GM19455 (cell line): ENCODE measurements at regions not wholly inside any gene's neighbourhood (a gene's known extent, or its start where the extent isn't known, plus 50 kb on each side); places are given as distances from the start of the nearest gene placed in this dataset.
"Not testable (repeated sequence)": the region's sequence is repeated elsewhere in the genome, so short reads cannot be mapped to it uniquely, and the experiment has no call there.

ENCODE experiments used
- ATAC-seq: cut with Tn5 transposase; IDR thresholded peaks from one replicate; pipeline ENCODE4 v1.9.1; 2021; ENCODE audit not compliant: unreplicated experiment

DNA sequence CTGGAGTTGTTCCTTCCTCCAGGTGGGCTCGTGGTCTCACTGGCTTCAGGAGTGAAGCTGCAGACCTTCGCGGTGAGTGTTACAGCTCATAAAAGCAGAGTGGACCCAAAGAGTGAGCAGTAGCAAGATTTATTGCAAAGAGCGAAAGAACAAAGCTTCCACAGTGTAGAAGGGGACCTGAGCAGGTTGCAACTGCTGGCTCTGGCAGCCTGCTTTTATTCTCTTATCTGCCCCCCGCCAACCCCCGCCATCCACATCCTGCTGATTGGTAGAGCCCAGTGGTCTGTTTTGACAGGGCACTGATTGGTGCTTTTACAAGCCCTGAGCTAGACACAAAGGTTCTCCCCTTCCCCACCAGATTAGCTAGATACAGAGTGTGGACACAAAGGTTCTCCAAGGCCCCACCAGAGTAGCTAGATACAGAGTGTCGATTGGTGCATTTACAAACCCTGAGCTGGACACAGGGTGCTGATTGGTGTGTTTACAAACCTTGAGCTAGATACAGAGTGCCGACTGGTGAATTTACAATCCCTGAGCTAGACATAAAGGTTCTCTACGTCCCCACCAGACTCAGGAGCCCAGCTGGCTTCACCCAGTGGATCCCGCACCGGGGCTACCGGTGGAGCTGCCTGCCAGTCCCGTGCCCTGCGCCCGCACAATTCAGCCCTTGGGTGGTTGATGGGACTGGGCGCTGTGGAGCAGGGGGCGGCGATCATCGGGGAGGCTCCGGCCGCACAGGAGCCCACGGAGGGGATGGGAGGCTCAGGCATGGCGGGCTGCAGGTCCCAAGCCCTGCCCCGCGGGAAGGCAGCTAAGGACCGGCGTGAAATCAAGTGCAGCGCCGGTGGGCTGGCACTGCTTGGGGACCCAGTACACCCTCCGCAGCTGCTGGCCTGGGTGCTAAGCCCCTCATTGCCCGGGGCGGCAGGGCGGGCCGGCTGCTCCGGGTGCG, 999.5 kb upstream of the SPRY2 start:
- not testable (repeated sequence) for ATAC-seq

DNA sequence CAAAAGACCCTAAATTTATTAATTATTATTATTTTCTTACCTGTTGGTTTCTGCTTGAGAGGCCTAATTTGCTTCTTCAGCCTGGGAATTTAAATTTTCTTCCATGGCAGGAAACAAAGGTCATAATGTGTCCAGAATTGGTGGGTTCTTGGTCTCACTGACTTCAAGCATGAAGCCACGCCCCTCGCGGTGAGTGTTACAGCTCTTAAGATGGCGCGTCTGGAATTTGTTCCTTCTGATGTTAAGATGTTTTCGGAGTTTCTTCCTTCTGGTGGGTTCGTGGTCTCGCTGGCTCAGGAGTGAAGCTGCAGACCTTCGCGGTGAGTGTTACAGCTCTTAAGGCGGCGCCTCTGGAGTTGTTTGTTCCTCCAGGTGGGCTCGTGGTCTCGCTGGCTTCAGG, 998.7 kb upstream of the SPRY2 start:
- not testable (repeated sequence) for ATAC-seq

GRCh38 chr13:81334481-81334880, 993.6 kb upstream of the SPRY2 start:
- ATAC-seq, result no peak

- no peak for ATAC-seq
These were observed 986.0 kb upstream of the SPRY2 start for GRCh38 chr13:81326913-81327312.

DNA sequence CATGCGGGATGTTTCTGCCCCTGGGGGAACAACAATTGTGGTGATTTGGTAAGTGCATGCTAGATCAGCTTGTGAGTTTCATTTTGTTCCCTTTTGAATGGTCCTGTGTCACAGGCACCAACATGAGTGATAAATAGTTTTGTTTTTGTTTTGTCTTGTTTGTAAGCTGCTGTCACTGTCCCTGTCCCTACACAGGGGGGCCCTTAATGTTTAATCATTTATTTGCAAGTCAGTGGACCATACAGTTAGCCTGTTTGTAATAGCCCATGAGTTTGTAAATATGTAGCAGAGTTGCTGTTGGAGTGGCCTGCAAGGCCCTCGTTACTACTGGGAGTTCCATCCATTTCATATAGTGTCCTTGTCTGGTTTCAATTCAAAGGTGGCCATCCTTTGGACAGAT, 979.6 kb upstream of the SPRY2 start:
- no peak for ATAC-seq

GRCh38 chr13:81319351-81319750, 978.4 kb upstream of the SPRY2 start:
- no peak for ATAC-seq

GRCh38 chr13:81318231-81319019, 977.5 kb upstream of the SPRY2 start:
- no peak for ATAC-seq

DNA sequence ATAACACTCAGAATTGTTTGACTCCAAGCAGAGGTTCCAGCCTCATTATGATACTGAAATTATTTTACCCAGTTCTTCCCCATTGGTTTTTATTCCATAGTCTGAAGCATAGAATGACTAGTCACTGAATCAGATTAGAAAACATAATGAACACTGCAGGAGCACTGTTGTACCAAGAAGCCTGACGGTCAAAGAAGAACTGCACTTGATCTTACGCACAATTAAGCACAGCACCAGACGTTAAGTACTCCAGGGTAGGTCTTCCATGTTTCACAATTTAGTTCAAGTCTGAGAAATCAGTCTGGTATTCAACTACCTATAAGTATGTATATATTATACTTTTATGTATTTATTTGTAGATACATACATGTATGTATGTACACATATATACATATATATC, 973.5 kb upstream of the SPRY2 start:
- no peak for ATAC-seq

GRCh38 chr13:81305928-81306327, 965.0 kb upstream of the SPRY2 start:
- no peak for ATAC-seq

- no peak for ATAC-seq
These were observed 963.3 kb upstream of the SPRY2 start for GRCh38 chr13:81304121-81304659.

- ATAC-seq, result no peak
These were observed 961.8 kb upstream of the SPRY2 start for GRCh38 chr13:81302677-81303076.

- no peak for ATAC-seq
These were observed 961.2 kb upstream of the SPRY2 start for GRCh38 chr13:81302125-81302524.

DNA sequence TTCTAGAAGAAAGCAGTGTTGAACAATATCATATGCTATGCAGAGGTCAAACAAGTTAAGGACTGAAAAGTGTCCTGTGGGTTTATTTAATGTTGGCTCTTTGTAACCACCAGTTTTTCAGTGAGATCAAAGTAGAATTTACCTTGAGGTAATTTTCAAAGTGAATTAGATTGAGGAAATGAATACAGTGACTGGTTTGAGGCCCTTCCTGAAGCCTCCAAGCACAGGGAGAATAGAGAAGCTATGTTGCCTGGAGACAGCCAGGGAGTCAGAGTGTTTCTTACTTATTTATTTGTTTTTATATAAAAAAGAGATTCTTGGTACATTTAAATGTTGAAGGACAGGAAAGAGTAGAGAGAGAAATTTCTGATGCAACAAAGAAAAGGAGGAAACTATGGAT, 954.3 kb upstream of the SPRY2 start:
- ATAC-seq, result no peak

DNA sequence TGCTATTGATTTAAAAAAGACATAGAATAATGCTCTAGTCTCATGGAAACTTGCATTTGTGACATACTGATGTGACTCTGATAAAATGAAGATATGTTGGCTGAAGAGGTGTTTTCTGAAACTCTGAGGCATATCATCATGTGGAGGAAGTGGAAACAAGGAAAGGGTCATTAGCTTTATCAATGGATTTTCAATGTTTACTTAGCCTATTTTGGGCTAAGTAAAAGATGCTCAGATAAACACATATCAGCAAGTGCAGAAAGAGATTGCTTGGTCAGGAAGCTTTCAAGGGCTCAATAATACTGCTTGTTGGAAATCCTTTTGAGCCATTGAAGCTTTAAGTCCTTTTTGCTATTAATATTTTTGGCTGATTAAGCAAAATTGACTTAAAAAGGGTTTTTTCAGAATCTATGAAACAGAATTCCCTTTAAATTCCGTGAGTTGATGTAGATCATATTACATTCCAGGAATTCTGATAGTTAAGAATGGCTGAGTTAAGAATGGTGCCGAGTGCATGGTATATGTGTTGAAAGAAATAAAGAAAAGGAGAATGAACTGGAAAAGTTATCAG, 952.8 kb upstream of the SPRY2 start:
- no peak for ATAC-seq

- ATAC-seq, result no peak
These were observed 942.6 kb upstream of the SPRY2 start for GRCh38 chr13:81283561-81283960.

DNA sequence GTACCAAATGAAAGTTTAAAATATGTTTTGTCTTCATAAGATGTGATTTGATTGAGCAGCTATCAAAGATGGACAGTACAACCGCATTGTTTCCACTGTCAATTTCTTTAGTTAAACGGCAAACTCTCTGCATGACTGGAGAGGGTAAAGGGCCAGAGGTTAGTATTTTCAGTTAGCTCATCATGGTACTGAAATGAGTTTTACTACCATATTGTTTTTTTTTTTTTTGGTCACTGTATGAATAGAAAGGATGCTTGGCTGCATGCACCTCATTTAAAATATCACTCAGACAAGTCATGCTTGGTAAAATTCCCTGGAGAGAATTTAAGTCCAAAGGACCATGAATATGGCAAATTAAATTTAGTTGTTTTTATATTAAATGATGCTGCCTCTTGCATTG, 942.1 kb upstream of the SPRY2 start:
- ATAC-seq, result no peak

GRCh38 chr13:81275666-81276258, 934.8 kb upstream of the SPRY2 start:
- ATAC-seq, result no peak

DNA sequence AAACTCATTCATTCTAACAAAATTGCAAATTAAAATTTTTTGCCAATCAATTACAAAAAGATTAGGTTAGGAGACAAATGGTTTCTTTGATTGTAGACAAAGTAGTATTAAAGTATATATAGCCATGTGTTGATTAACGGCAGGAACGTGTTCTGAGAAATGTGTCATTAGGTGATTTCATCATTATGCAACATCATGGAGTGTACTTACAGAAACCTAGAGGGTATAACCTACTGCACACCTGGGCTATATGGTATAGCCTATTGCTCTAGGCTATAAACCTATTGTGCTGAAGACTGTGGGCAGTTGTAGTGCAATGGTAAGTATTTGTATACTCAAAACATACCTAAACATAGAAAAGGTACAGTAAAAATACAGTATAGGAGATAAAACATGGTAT, 906.8 kb upstream of the SPRY2 start:
- no peak for ATAC-seq

DNA sequence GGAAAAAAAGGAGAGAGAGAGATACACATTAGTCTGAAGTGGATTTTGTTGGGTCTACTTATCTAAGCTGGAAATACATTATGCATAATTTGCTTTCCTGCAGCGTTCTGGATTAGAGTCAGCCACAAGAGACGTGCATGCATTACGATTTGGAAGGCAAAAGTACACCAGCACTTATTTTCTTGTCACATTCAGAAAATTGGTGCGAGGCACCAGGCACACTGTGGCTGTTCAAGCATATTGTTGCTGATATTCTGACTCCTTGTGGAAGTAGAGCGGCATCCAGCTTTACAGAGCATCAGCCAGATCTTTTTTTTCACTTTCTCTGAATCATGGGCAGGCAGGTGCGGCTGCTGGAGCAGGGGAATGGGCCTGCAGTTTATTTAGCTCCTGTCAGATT, 905.6 kb upstream of the SPRY2 start:
- ATAC-seq, result no peak

- no peak for ATAC-seq
These were observed 903.1 kb upstream of the SPRY2 start for GRCh38 chr13:81244011-81244410.

DNA sequence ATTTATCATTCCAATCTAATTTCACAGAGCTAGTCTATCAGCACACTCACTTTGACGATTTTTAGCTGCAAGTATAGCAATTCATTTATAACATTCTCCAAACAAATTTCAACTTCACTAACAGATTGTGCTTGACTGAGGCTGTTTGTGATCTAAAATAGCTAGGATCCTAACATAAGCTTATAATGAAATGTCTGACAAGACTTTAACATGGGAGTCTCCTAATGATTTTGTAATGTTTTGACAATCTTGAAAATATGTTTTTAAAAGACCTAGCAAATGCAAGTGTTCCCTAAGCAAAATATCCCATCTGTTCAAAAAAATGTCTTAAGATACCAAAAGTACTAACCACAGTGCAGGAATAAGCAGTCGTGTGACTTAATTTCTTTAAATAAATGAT, 889.5 kb upstream of the SPRY2 start:
- no peak for ATAC-seq
